ENCODE measurements at regions not wholly inside any gene's neighbourhood (a gene's known extent, or its start where the extent isn't known, plus 50 kb on each side); places are given as distances from the start of the nearest gene placed in this dataset.

DNA sequence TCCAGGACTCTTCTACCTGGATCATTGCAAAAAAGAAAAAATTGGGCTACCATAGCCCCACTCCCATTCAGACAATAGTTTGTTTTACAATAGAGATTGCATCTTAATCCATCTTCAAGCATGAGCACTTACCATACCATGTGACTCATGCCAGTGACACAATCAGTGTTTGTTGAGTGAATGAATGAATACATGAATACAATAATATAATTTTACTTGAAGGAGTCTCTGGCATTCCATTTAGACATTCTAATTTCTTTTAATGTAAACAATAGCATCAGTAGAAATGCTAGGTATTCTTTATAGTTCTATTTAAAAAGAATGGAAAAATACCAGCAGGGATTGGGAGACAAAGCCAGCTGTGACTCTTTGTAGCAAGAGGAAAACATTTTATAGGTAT, 141.6 kb upstream of the AKR1E2 start:
- no peak for TF ChIP-seq EZH2 (IDR thresholded peaks at IDR 0.05; ENCODE audit: borderline replicate concordance)
- TF ChIP-seq, protein P1, sequence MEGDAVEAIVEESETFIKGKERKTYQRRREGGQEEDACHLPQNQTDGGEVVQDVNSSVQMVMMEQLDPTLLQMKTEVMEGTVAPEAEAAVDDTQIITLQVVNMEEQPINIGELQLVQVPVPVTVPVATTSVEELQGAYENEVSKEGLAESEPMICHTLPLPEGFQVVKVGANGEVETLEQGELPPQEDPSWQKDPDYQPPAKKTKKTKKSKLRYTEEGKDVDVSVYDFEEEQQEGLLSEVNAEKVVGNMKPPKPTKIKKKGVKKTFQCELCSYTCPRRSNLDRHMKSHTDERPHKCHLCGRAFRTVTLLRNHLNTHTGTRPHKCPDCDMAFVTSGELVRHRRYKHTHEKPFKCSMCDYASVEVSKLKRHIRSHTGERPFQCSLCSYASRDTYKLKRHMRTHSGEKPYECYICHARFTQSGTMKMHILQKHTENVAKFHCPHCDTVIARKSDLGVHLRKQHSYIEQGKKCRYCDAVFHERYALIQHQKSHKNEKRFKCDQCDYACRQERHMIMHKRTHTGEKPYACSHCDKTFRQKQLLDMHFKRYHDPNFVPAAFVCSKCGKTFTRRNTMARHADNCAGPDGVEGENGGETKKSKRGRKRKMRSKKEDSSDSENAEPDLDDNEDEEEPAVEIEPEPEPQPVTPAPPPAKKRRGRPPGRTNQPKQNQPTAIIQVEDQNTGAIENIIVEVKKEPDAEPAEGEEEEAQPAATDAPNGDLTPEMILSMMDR (IDR thresholded peaks at IDR 0.05; ENCODE audit: poor library complexity) = no peak
